ENCODE measurements at regions not wholly inside any gene's neighbourhood (a gene's known extent, or its start where the extent isn't known, plus 50 kb on each side); places are given as distances from the start of the nearest gene placed in this dataset.
"Not testable (repeated sequence)": the region's sequence is repeated elsewhere in the genome, so short reads cannot be mapped to it uniquely, and the experiment has no call there.

GRCh38 chr12:46572644-46573346 is 200.2 kb upstream of the SLC38A2 start:
- no peak for DNase-seq (ENCODE audit: low read depth, low spot score)

- DNase-seq (ENCODE audit: low read depth, low spot score): no peak
Observed at GRCh38 chr12:46571608-46572007, 199.0 kb upstream of the SLC38A2 start.

GRCh38 chr12:46569826-46570439 is 197.4 kb upstream of the SLC38A2 start:
- no peak for DNase-seq (ENCODE audit: low read depth, low spot score)

- no peak for DNase-seq (ENCODE audit: low read depth, low spot score)
Observed at GRCh38 chr12:46567667-46568066, 195.1 kb upstream of the SLC38A2 start.

- no peak for DNase-seq (ENCODE audit: low read depth, low spot score)
Observed at GRCh38 chr12:46562625-46563225, 190.2 kb upstream of the SLC38A2 start.

GRCh38 chr12:46561769-46562624 is 189.4 kb upstream of the SLC38A2 start:
- not testable (repeated sequence) for DNase-seq (ENCODE audit: low read depth, low spot score)

GRCh38 chr12:46560874-46561273 is 188.3 kb upstream of the SLC38A2 start:
- no peak for DNase-seq (ENCODE audit: low read depth, low spot score)

GRCh38 chr12:46560089-46560488 is 187.5 kb upstream of the SLC38A2 start:
- DNase-seq (ENCODE audit: low read depth, low spot score): peak; percentile 11

- DNase-seq (ENCODE audit: low read depth, low spot score): no peak
Observed at GRCh38 chr12:46559311-46559710, 186.7 kb upstream of the SLC38A2 start.

- no peak for DNase-seq (ENCODE audit: low read depth, low spot score)
Observed at GRCh38 chr12:46558677-46559076, 186.1 kb upstream of the SLC38A2 start.

GRCh38 chr12:46557539-46558373 is 185.2 kb upstream of the SLC38A2 start:
- no peak for DNase-seq (ENCODE audit: low read depth, low spot score)

GRCh38 chr12:46556819-46557524 is 184.4 kb upstream of the SLC38A2 start:
- DNase-seq (ENCODE audit: low read depth, low spot score): no peak

GRCh38 chr12:46556105-46556559 is 183.6 kb upstream of the SLC38A2 start:
- DNase-seq (ENCODE audit: low read depth, low spot score): no peak

- no peak for DNase-seq (ENCODE audit: low read depth, low spot score)
Observed at GRCh38 chr12:46555406-46555852, 182.9 kb upstream of the SLC38A2 start.

- DNase-seq (ENCODE audit: low read depth, low spot score): no peak
Observed at GRCh38 chr12:46554460-46554859, 181.9 kb upstream of the SLC38A2 start.

GRCh38 chr12:46553911-46554310 is 181.3 kb upstream of the SLC38A2 start:
- DNase-seq (ENCODE audit: low read depth, low spot score): no peak

- DNase-seq (ENCODE audit: low read depth, low spot score): no peak
Observed at GRCh38 chr12:46553266-46553665, 180.7 kb upstream of the SLC38A2 start.

GRCh38 chr12:46550266-46550879 is 177.8 kb upstream of the SLC38A2 start:
- DNase-seq (ENCODE audit: low read depth, low spot score): no peak

- DNase-seq (ENCODE audit: low read depth, low spot score): no peak
Observed at GRCh38 chr12:46549527-46550265, 177.1 kb upstream of the SLC38A2 start.

All from ELF-1 (cell line).